ENCODE measurements at regions not wholly inside any gene's neighbourhood (a gene's known extent, or its start where the extent isn't known, plus 50 kb on each side); places are given as distances from the start of the nearest gene placed in this dataset.

GRCh38 chr7:51593628-51594027 is 277.0 kb upstream of the COBL start (continued):
- TF ChIP-seq CHD7 (IDR thresholded peaks at IDR 0.05; ENCODE audit: insufficient replicate concordance, low read length) (no peak), BRCA1 (IDR thresholded peaks at IDR 0.05; ENCODE audit: low read depth, low read length) (no peak), MAFK (IDR thresholded peaks at IDR 0.05; ENCODE audit: low read depth, low read length) (no peak), GTF2F1 (IDR thresholded peaks at IDR 0.05; ENCODE audit: borderline replicate concordance, low read depth, low read length) (no peak), HDAC6 (IDR thresholded peaks at IDR 0.05; ENCODE audit: low read depth, low read length) (no peak)

Data from H1 (cell line).